ENCODE measurements at regions not wholly inside any gene's neighbourhood (a gene's known extent, or its start where the extent isn't known, plus 50 kb on each side); places are given as distances from the start of the nearest gene placed in this dataset.

DNA sequence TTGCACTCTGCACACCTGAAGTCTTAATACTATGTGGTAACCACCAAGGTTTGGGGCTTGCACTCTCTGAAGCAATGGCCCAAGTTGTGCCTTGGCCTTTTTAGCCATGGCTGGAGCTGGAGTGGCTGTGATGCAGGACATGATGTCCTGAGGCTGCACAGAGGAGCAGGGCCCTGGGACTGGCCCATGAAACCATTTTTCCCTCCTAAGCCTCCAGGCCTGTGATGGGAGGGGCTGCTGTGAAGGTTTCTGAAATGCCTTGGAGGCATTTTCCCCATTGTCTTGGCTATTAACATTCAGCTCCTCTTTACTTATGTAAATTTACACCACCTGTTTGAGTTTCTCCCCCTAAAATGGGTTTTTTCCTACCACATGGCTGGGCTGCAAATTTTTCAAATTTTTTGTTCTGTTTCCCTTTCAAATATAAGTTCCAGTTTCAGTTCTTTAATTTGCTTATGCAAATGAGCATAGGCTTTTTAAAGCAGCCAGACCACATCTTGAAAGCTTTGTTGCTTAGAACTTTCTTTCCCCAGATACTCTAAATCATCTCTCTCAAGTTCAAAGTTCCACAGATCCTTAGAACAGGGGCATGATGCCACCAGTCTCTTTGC lies 237.4 kb upstream of the DMAC1 start:
- TF ChIP-seq EZH2 (IDR thresholded peaks at IDR 0.05; ENCODE audit: insufficient read depth, poor library complexity, severe bottlenecking) = no peak
- TF ChIP-seq EZH2phosphoT487 (IDR thresholded peaks at IDR 0.05; ENCODE audit: insufficient read depth, low read depth) = no peak
